ENCODE measurements at regions not wholly inside any gene's neighbourhood (a gene's known extent, or its start where the extent isn't known, plus 50 kb on each side); places are given as distances from the start of the nearest gene placed in this dataset.

DNA sequence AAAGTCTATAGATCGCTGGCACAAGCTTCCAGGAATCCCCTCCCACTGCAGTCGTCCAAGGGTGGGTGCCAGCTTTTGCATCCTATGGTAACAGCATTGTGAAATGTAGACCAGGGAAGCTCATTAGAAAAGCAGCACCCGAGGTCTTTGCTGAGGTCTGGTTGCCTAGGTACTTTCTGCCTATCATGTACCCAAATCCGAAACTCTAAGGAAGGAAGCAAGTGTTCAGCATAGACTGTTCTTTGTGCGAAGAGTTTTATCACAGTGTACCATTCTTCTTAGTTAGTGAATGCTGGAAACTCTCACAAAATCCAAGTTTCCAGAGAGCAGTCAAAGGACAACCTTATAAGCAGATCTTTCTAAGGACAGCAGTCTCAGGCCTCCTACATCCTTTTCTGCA lies 1532.7 kb upstream of the TMEM132C start:
- Histone ChIP-seq H3K79me2 (ENCODE audit: insufficient read depth, low read length) (no peaks in the 10 kb centered on the region), H3K9me3 (ENCODE audit: low read length) (no peaks in the 10 kb centered on the region), H3K4me2 (ENCODE audit: low read length) (no peak overlapping the region), H3K9ac (ENCODE audit: low read length) (no peak overlapping the region), H3F3A (ENCODE audit: insufficient read depth, low read length) (no peaks in the 10 kb centered on the region), H3K4me1 (ENCODE audit: insufficient read depth, low read length, severe bottlenecking) (no peaks in the 10 kb centered on the region), H3K36me3 (ENCODE audit: insufficient read depth, low read length) (no peaks in the 10 kb centered on the region), H3K27me3 (ENCODE audit: insufficient read depth, low read length) (no peaks in the 10 kb centered on the region), H3K4me3 (ENCODE audit: low read depth, low read length, poor library complexity, severe bottlenecking) (no peak overlapping the region), H2AFZ (ENCODE audit: low read length) (no peak overlapping the region), H3K9me2 (ENCODE audit: low read depth, low read length) (no peaks in the 10 kb centered on the region), H4K20me1 (ENCODE audit: insufficient read depth, low read length) (no peaks in the 10 kb centered on the region), H3K27ac (ENCODE audit: low read depth, low read length, poor library complexity, severe bottlenecking) (no peak overlapping the region)
- TF ChIP-seq EZH2 (IDR thresholded peaks at IDR 0.05; ENCODE audit: borderline replicate concordance, low read length), result no peak
- TF ChIP-seq, protein P1, sequence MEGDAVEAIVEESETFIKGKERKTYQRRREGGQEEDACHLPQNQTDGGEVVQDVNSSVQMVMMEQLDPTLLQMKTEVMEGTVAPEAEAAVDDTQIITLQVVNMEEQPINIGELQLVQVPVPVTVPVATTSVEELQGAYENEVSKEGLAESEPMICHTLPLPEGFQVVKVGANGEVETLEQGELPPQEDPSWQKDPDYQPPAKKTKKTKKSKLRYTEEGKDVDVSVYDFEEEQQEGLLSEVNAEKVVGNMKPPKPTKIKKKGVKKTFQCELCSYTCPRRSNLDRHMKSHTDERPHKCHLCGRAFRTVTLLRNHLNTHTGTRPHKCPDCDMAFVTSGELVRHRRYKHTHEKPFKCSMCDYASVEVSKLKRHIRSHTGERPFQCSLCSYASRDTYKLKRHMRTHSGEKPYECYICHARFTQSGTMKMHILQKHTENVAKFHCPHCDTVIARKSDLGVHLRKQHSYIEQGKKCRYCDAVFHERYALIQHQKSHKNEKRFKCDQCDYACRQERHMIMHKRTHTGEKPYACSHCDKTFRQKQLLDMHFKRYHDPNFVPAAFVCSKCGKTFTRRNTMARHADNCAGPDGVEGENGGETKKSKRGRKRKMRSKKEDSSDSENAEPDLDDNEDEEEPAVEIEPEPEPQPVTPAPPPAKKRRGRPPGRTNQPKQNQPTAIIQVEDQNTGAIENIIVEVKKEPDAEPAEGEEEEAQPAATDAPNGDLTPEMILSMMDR (IDR thresholded peaks at IDR 0.05; ENCODE audit: low read length), result no peak

DNA sequence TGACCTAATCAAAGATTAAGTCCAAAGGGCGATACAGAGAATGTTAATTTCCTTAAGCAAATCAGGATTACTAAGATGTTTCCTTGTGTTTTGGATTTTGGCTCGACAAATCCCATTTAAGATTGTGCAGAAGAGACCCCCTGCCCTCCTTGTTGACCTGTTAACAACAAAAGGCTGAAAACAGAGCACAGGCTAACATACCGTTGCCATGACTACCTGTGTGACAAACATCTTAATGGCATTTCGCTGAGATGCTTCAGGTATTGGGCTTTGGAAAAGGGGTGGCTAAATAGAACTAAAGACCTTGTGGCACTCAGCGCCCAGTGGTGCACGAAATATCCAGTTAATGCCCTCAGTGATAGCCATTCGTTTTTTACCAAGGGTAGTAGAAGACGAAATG lies 1532.3 kb upstream of the TMEM132C start:
- Histone ChIP-seq H3K4me2 (ENCODE audit: low read length) (no peak overlapping the region), H3F3A (ENCODE audit: insufficient read depth, low read length) (no peaks in the 10 kb centered on the region), H3K4me1 (ENCODE audit: insufficient read depth, low read length, severe bottlenecking) (no peaks in the 10 kb centered on the region), H3K27me3 (ENCODE audit: insufficient read depth, low read length) (no peaks in the 10 kb centered on the region), H3K36me3 (ENCODE audit: insufficient read depth, low read length) (no peaks in the 10 kb centered on the region), H3K27ac (ENCODE audit: low read depth, low read length, poor library complexity, severe bottlenecking) (no peak overlapping the region), H3K4me3 (ENCODE audit: low read depth, low read length, poor library complexity, severe bottlenecking) (no peak overlapping the region), H3K9ac (ENCODE audit: low read length) (no peak overlapping the region), H3K79me2 (ENCODE audit: insufficient read depth, low read length) (no peaks in the 10 kb centered on the region), H2AFZ (ENCODE audit: low read length) (no peak overlapping the region), H4K20me1 (ENCODE audit: insufficient read depth, low read length) (no peaks in the 10 kb centered on the region), H3K9me2 (ENCODE audit: low read depth, low read length) (no peaks in the 10 kb centered on the region), H3K9me3 (ENCODE audit: low read length) (no peaks in the 10 kb centered on the region)
- TF ChIP-seq, protein P1 (IDR thresholded peaks at IDR 0.05; ENCODE audit: low read length), result no peak
- TF ChIP-seq EZH2 (IDR thresholded peaks at IDR 0.05; ENCODE audit: borderline replicate concordance, low read length), result no peak

DNA sequence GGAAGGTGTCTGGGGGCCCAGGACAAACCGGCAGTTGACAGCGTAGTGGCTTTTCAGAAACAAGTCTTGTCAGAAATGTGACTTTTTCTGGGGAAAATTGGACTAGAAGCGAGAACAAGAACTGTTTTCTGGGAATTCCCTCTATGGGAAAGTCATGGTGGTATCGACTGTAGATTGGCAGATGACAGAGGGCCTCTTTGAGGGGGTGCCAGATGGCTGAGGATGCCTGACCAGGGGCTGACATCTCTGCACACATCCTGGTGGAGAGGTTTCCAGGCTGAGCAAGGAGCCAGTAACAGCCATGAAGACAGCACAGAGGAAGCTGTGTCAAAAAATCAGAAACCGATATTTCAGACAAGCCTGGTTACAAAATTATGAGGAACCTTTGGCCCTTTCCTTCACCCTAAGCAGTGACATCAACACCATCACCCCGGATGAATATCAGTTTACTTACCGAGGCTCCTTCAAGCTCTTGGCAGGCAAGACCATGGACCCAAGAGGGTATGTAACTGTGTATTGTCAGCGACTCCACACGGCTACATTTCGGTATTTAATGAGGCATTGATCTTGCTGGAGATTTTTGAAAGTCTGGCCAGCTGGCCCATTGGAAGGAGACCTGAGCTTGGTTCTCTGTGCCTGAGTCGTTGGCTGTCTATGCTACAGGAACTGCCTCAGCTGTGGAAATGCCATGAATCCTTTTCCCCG lies 1525.3 kb upstream of the TMEM132C start:
- Histone ChIP-seq H3K9me2 (ENCODE audit: low read depth, low read length) (no peaks in the 10 kb centered on the region), H3K9ac (ENCODE audit: low read length) (no peak overlapping the region), H3K9me3 (ENCODE audit: low read length) (no peaks in the 10 kb centered on the region), H3K79me2 (ENCODE audit: insufficient read depth, low read length) (no peaks in the 10 kb centered on the region), H3K36me3 (ENCODE audit: insufficient read depth, low read length) (no peaks in the 10 kb centered on the region), H4K20me1 (ENCODE audit: insufficient read depth, low read length) (no peaks in the 10 kb centered on the region), H3K4me3 (ENCODE audit: low read depth, low read length, poor library complexity, severe bottlenecking) (no peak overlapping the region), H3K4me2 (ENCODE audit: low read length) (no peak overlapping the region), H2AFZ (ENCODE audit: low read length) (no peak overlapping the region), H3F3A (ENCODE audit: insufficient read depth, low read length) (no peaks in the 10 kb centered on the region), H3K27ac (ENCODE audit: low read depth, low read length, poor library complexity, severe bottlenecking) (no peak overlapping the region), H3K27me3 (ENCODE audit: insufficient read depth, low read length) (no peaks in the 10 kb centered on the region), H3K4me1 (ENCODE audit: insufficient read depth, low read length, severe bottlenecking) (no peaks in the 10 kb centered on the region)
- TF ChIP-seq, protein P1 (IDR thresholded peaks at IDR 0.05; ENCODE audit: low read length), result no peak
- no peak for TF ChIP-seq EZH2 (IDR thresholded peaks at IDR 0.05; ENCODE audit: borderline replicate concordance, low read length)
